HG02840 (cell line): ENCODE measurements at regions not wholly inside any gene's neighbourhood (a gene's known extent, or its start where the extent isn't known, plus 50 kb on each side); places are given as distances from the start of the nearest gene placed in this dataset.

Experiments
- ATAC-seq: cut with Tn5 transposase; IDR thresholded peaks from one replicate; pipeline ENCODE4 v1.9.1; 2021; ENCODE audit warnings: mild to moderate bottlenecking, moderate library complexity, moderate number of reproducible peaks; ENCODE audit not compliant: unreplicated experiment, low FRiP score

DNA sequence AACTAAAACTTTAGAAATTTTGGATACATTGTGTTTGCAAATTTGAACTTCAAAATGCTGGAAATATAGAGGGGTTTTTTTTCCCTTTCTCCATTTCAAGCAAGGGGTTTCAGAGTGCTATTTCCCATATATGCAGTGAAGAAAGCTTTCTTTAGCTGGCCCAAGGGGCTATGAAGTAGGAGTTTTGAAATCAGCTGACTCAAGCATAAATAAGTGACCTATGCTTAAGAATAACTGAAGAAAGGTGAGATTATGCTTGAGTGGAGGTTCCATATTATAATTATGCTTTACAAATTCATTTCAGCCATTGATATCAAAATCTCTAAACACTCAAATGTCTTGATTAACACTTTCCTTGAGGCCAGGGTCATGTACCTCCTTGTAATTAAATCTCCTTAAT is 51.0 kb upstream of the RBBP8 start:
- no peak for ATAC-seq

DNA sequence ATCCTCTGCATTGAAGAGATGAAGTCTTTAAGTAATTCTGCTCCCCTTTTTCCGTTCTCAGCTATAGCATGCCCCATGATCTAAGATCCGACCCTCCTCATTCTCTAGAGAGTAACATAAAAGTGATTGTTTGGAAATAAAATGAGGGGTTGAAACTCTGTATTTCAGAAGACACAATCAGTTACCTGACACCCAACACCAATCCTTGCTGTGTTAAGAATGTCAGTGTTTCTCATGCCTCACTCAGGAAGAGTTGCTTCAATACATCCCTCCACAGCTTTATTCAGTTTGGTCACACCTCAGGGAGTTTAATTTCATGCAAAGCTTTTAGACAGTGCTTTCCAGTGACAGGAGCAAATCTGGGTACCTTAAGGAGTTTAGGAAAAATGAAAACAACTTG is 49.9 kb upstream of the RBBP8 start:
- ATAC-seq = no peak
